GM23338 (cell line): ENCODE measurements at regions not wholly inside any gene's neighbourhood (a gene's known extent, or its start where the extent isn't known, plus 50 kb on each side); places are given as distances from the start of the nearest gene placed in this dataset.

Experiments used
- ATAC-seq: fragments of 200-7000 bp; cut with Tn5 transposase; 3 replicates; pipeline ENCODE4 v1.9.1; 2020
- DNase-seq: peaks from one replicate; pipeline ENCODE4 v3.0.0-alpha.2; 2015; ENCODE audit warnings: low spot score
- H2AFZ ChIP-seq: fragments of 200-600 bp; sonication (generic); 2 replicates; pipeline ENCODE4 v1.8.0; 2016; ENCODE audit warnings: antibody characterized with exemption, mild to moderate bottlenecking, moderate library complexity
- H3F3A ChIP-seq: fragments of 200-600 bp; sonication (generic); replicated peaks from 2 replicates; pipeline ENCODE4 v1.8.0; 2017; ENCODE audit warnings: antibody characterized with exemption, mixed run types, low read depth
- H3K27ac ChIP-seq: fragments of 200-600 bp; sonication (generic); 2 replicates; pipeline ENCODE4 v1.6.1; 2016; ENCODE audit warnings: low read depth
- H3K27me3 ChIP-seq: fragments of 200-600 bp; sonication (generic); 2 replicates; pipeline ENCODE4 v1.8.0; 2016; ENCODE audit warnings: mild to moderate bottlenecking, mixed run types, moderate library complexity; ENCODE audit not compliant: insufficient read depth
- H3K36me3 ChIP-seq: fragments of 200-600 bp; sonication (generic); 2 replicates; pipeline ENCODE4 v1.8.0; 2016; ENCODE audit warnings: mild to moderate bottlenecking; ENCODE audit not compliant: insufficient read depth
- H3K4me1 ChIP-seq: fragments of 200-600 bp; sonication (generic); 2 replicates; pipeline ENCODE4 v1.8.0; 2016; ENCODE audit warnings: mild to moderate bottlenecking, moderate library complexity; ENCODE audit not compliant: insufficient read depth
- H3K4me2 ChIP-seq: fragments of 200-600 bp; sonication (generic); 2 replicates; pipeline ENCODE4 v1.7.1; 2017; ENCODE audit warnings: mixed run types
- H3K4me3 ChIP-seq: fragments of 200-600 bp; sonication (generic); 2 replicates; pipeline ENCODE4 v1.6.1; 2016; ENCODE audit warnings: mixed run types
- H3K79me2 ChIP-seq: fragments of 200-600 bp; sonication (generic); replicated peaks from 2 replicates; pipeline ENCODE4 v1.8.0; 2017; ENCODE audit warnings: mild to moderate bottlenecking; ENCODE audit not compliant: insufficient read depth
- H3K9me2 ChIP-seq: fragments of 200-600 bp; sonication (generic); 2 replicates; pipeline ENCODE4 v1.8.0; 2017; ENCODE audit not compliant: insufficient read depth
- H4K20me1 ChIP-seq: fragments of 200-600 bp; sonication (generic); replicated peaks from 2 replicates; pipeline ENCODE4 v1.8.0; 2017; ENCODE audit warnings: mild to moderate bottlenecking; ENCODE audit not compliant: insufficient read depth
- H3K27ac Mint-ChIP-seq: 2 replicates; pipeline ENCODE4 v1.8.0; 2020; ENCODE audit warnings: inconsistent platforms, mild to moderate bottlenecking, moderate library complexity, mixed read lengths
- H3K27me3 Mint-ChIP-seq: 3 replicates; pipeline ENCODE4 v1.8.0; 2022; ENCODE audit warnings: low read depth, mild to moderate bottlenecking, moderate library complexity, mixed read lengths, inconsistent platforms; ENCODE audit not compliant: insufficient read depth, poor library complexity
- H3K36me3 Mint-ChIP-seq: 3 replicates; pipeline ENCODE4 v1.8.0; 2021; ENCODE audit warnings: low read depth, mild to moderate bottlenecking, inconsistent platforms, moderate library complexity, mixed read lengths
- H3K4me1 Mint-ChIP-seq: 3 replicates; pipeline ENCODE4 v1.8.0; 2020; ENCODE audit warnings: mild to moderate bottlenecking, inconsistent platforms, mixed read lengths
- H3K4me3 Mint-ChIP-seq: 3 replicates; pipeline ENCODE4 v1.8.0; 2021; ENCODE audit warnings: moderate library complexity, mild to moderate bottlenecking, inconsistent platforms, mixed read lengths
- H3K9me3 Mint-ChIP-seq: 3 replicates; pipeline ENCODE4 v1.8.0; 2020; ENCODE audit warnings: moderate library complexity, mild to moderate bottlenecking, inconsistent platforms, mixed read lengths
- CREB1 ChIP-seq: fragments of 250-450 bp; sonication (Bioruptor Pico); IDR thresholded peaks from 2 replicates; pipeline ENCODE4 v1.5.0; 2020; ENCODE audit warnings: low read depth, mild to moderate bottlenecking, moderate library complexity
- EZH2 ChIP-seq: fragments of 200-600 bp; sonication (generic); IDR thresholded peaks from one replicate; pipeline ENCODE4 v1.8.0; 2017; ENCODE audit warnings: antibody characterized with exemption, mild to moderate bottlenecking, low read depth; ENCODE audit not compliant: unreplicated experiment
- EZH2phosphoT487 ChIP-seq: fragments of 200-600 bp; sonication (generic); IDR thresholded peaks from one replicate; pipeline ENCODE4 v1.8.1; 2018; ENCODE audit warnings: antibody characterized with exemption; ENCODE audit not compliant: unreplicated experiment
- JUNB ChIP-seq: IDR thresholded peaks from one replicate; pipeline ENCODE4 v1.6.1; 2016; ENCODE audit warnings: antibody characterized with exemption; ENCODE audit not compliant: unreplicated experiment
- NANOG ChIP-seq: IDR thresholded peaks from 2 replicates; pipeline ENCODE4 v1.6.1; 2016; ENCODE audit warnings: antibody characterized with exemption, borderline replicate concordance
- POLR2AphosphoS5 ChIP-seq: IDR thresholded peaks from 2 replicates; pipeline ENCODE4 v1.6.1; 2016; ENCODE audit warnings: antibody characterized with exemption, low read depth
- STAT1 ChIP-seq: IDR thresholded peaks from one replicate; pipeline ENCODE4 v1.6.1; 2016; ENCODE audit warnings: antibody characterized with exemption; ENCODE audit not compliant: unreplicated experiment
- ZNF114 ChIP-seq: fragments of 250-450 bp; sonication (Bioruptor Pico); IDR thresholded peaks from 2 replicates; pipeline ENCODE4 v1.5.0; 2020; ENCODE audit warnings: mild to moderate bottlenecking, moderate library complexity
- ZNF331 ChIP-seq: fragments of 250-450 bp; sonication (Bioruptor Pico); IDR thresholded peaks from 2 replicates; pipeline ENCODE4 v1.5.0; 2020; ENCODE audit warnings: low read depth, mild to moderate bottlenecking, moderate library complexity
- ZNF462 ChIP-seq: fragments of 250-450 bp; sonication (Bioruptor Pico); IDR thresholded peaks from 2 replicates; pipeline ENCODE4 v1.5.0; 2020; ENCODE audit warnings: mild to moderate bottlenecking, moderate library complexity
- TF ChIP-seq, protein P1 (sequence below): IDR thresholded peaks from 2 replicates; pipeline ENCODE4 v1.6.1; 2016; ENCODE audit warnings: antibody characterized with exemption
- TF ChIP-seq, protein P2 (sequence below), 2 experiments: fragments of 200-600 bp in 1 of 2; sonication (generic) in 1 of 2; conservative IDR thresholded peaks; 2 replicates each; pipeline versions ENCODE4 v1.5.1 to v1.6.1; 2016 to 2017; ENCODE audit warnings: antibody characterized with exemption in 2 of 2, low read depth in 2 of 2, mild to moderate bottlenecking in 2 of 2, moderate library complexity in 1 of 2
- TF ChIP-seq, protein P3 (sequence below): IDR thresholded peaks from one replicate; pipeline ENCODE4 v1.6.1; 2018; ENCODE audit warnings: antibody characterized with exemption; ENCODE audit not compliant: unreplicated experiment

- Histone ChIP-seq H4K20me1 (no peaks in the 10 kb centered on the region), H3K4me2 (no peak overlapping the region), H3K9me2 (peaks cover 3% of the 10 kb centered on the region; the same call in 1 of the 2 replicates), H3K4me3 (no peak overlapping the region), H3F3A (no peaks in the 10 kb centered on the region), H3K79me2 (no peaks in the 10 kb centered on the region), H3K27ac (peak overlapping the region; percentile 16; the same call in 1 of the 2 replicates), H3K36me3 (no peaks in the 10 kb centered on the region), H3K27me3 (no peaks in the 10 kb centered on the region), H3K4me1 (peaks cover 8% of the 10 kb centered on the region), H2AFZ (no peak overlapping the region)
- Mint-ChIP-seq H3K27ac (no peak overlapping the region), H3K4me1 (peaks cover 15% of the 10 kb centered on the region), H3K36me3 (peaks cover 15% of the 10 kb centered on the region), H3K27me3 (peaks cover 1% of the 10 kb centered on the region), H3K9me3 (peaks cover 8% of the 10 kb centered on the region; the same call in 2 of the 3 replicates), H3K4me3 (no peak overlapping the region)
- TF ChIP-seq ZNF114 (CRISPR knock-in tag) (no peak), CREB1 (CRISPR knock-in tag) (no peak), EZH2 (no peak), JUNB (no peak), POLR2AphosphoS5 (no peak), STAT1 (no peak), ZNF462 (CRISPR knock-in tag) (peak; percentile 54), ZNF331 (no peak), EZH2phosphoT487 (no peak), NANOG (peak; percentile 84)
- TF ChIP-seq, protein P1, sequence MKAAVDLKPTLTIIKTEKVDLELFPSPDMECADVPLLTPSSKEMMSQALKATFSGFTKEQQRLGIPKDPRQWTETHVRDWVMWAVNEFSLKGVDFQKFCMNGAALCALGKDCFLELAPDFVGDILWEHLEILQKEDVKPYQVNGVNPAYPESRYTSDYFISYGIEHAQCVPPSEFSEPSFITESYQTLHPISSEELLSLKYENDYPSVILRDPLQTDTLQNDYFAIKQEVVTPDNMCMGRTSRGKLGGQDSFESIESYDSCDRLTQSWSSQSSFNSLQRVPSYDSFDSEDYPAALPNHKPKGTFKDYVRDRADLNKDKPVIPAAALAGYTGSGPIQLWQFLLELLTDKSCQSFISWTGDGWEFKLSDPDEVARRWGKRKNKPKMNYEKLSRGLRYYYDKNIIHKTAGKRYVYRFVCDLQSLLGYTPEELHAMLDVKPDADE, result 0 out of 2 replicates have a peak, but pooled peaks have one; percentile 17
- TF ChIP-seq, protein P2, sequence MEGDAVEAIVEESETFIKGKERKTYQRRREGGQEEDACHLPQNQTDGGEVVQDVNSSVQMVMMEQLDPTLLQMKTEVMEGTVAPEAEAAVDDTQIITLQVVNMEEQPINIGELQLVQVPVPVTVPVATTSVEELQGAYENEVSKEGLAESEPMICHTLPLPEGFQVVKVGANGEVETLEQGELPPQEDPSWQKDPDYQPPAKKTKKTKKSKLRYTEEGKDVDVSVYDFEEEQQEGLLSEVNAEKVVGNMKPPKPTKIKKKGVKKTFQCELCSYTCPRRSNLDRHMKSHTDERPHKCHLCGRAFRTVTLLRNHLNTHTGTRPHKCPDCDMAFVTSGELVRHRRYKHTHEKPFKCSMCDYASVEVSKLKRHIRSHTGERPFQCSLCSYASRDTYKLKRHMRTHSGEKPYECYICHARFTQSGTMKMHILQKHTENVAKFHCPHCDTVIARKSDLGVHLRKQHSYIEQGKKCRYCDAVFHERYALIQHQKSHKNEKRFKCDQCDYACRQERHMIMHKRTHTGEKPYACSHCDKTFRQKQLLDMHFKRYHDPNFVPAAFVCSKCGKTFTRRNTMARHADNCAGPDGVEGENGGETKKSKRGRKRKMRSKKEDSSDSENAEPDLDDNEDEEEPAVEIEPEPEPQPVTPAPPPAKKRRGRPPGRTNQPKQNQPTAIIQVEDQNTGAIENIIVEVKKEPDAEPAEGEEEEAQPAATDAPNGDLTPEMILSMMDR (conservative IDR thresholded peaks at IDR 0.05; ENCODE audit: low read depth in 2 of 2), result peak; percentile 44 to 47
- TF ChIP-seq, protein P3, sequence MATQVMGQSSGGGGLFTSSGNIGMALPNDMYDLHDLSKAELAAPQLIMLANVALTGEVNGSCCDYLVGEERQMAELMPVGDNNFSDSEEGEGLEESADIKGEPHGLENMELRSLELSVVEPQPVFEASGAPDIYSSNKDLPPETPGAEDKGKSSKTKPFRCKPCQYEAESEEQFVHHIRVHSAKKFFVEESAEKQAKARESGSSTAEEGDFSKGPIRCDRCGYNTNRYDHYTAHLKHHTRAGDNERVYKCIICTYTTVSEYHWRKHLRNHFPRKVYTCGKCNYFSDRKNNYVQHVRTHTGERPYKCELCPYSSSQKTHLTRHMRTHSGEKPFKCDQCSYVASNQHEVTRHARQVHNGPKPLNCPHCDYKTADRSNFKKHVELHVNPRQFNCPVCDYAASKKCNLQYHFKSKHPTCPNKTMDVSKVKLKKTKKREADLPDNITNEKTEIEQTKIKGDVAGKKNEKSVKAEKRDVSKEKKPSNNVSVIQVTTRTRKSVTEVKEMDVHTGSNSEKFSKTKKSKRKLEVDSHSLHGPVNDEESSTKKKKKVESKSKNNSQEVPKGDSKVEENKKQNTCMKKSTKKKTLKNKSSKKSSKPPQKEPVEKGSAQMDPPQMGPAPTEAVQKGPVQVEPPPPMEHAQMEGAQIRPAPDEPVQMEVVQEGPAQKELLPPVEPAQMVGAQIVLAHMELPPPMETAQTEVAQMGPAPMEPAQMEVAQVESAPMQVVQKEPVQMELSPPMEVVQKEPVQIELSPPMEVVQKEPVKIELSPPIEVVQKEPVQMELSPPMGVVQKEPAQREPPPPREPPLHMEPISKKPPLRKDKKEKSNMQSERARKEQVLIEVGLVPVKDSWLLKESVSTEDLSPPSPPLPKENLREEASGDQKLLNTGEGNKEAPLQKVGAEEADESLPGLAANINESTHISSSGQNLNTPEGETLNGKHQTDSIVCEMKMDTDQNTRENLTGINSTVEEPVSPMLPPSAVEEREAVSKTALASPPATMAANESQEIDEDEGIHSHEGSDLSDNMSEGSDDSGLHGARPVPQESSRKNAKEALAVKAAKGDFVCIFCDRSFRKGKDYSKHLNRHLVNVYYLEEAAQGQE, result no peak
- DNase-seq (peak; percentile 77), ATAC-seq (peak; percentile 75)
Measured at GRCh38 chr5:124289641-124290311, 456.7 kb downstream of the ZNF608 start.
